ENCODE measurements at regions not wholly inside any gene's neighbourhood (a gene's known extent, or its start where the extent isn't known, plus 50 kb on each side); places are given as distances from the start of the nearest gene placed in this dataset.

DNA sequence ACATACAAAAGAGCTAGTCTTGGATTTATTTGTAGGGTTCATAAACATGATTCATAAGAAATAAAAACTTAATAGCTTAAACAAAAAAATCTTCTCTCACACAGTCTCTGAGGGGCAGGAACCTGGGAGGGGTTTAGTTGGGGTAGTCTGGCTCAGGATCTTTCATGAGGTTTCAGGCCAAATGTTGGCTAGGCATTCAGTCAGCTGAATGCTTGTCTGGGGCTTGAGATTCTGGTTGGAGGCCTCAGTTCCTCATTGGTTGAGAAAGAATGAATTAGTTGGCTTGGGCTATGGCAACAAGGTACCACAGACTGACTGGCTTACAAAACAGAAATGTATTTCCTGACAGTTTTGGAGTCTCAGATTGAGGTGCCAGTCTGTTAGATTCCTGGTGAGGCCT, 74.3 kb downstream of the ANKRD7 start:
- TF ChIP-seq, protein P1, sequence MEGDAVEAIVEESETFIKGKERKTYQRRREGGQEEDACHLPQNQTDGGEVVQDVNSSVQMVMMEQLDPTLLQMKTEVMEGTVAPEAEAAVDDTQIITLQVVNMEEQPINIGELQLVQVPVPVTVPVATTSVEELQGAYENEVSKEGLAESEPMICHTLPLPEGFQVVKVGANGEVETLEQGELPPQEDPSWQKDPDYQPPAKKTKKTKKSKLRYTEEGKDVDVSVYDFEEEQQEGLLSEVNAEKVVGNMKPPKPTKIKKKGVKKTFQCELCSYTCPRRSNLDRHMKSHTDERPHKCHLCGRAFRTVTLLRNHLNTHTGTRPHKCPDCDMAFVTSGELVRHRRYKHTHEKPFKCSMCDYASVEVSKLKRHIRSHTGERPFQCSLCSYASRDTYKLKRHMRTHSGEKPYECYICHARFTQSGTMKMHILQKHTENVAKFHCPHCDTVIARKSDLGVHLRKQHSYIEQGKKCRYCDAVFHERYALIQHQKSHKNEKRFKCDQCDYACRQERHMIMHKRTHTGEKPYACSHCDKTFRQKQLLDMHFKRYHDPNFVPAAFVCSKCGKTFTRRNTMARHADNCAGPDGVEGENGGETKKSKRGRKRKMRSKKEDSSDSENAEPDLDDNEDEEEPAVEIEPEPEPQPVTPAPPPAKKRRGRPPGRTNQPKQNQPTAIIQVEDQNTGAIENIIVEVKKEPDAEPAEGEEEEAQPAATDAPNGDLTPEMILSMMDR (conservative IDR thresholded peaks at IDR 0.05) = no peak
- no peak overlapping the region for H3K27ac Mint-ChIP-seq
- DNase-seq (ENCODE audit: extremely low spot score, unreplicated experiment) = no peak
- H3K4me3 Mint-ChIP-seq = no peak overlapping the region
- no peaks in the 10 kb centered on the region for H3K9me3 Mint-ChIP-seq
- H3K36me3 Mint-ChIP-seq = no peaks in the 10 kb centered on the region
- no peaks in the 10 kb centered on the region for H3K4me1 Mint-ChIP-seq (ENCODE audit: unreplicated experiment)
- no peaks in the 10 kb centered on the region for H3K27me3 Mint-ChIP-seq

DNA sequence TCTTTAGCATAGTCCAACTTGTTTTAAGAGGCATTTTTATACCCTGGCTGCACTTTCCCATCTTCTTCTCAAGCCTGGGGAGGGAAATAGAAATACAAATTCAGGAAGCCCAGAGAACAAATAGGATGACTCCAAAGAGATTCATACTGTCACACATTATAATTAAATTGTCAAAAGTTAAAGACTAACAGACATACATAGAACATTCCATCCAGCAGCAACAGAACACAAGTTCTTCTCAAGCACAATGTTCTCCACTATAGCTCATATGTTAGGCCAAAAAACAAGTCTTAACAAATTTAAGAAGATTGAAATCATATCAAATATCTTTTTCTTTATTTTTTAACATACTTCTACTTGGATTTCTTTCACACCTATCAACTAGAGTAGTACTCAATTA, 75.7 kb downstream of the ANKRD7 start:
- Mint-ChIP-seq H3K36me3 (no peaks in the 10 kb centered on the region), H3K9me3 (no peaks in the 10 kb centered on the region), H3K27me3 (no peaks in the 10 kb centered on the region), H3K4me3 (no peak overlapping the region), H3K27ac (no peak overlapping the region), H3K4me1 (ENCODE audit: unreplicated experiment) (no peaks in the 10 kb centered on the region)
- TF ChIP-seq, protein P1 (conservative IDR thresholded peaks at IDR 0.05) = no peak
- DNase-seq (ENCODE audit: extremely low spot score, unreplicated experiment) = no peak

DNA sequence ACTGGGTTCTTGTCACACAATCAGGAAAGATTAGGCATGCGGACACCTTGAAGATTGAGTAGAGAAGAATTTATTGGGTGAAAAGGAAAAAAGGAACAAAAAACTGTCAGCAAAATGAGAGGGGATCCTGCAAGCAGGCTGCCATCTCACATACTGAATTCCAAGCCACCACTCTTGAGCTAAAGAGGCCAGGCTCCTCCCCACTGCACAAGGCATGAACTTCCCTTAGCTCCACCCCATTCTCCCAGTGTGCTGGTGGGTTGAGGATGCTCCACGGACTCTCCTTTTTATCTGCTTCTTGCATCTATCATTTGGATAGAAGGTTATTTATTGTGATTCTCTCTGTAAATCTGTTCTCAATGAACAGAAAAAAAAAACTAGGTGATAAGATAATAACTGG, 79.6 kb downstream of the ANKRD7 start:
- H3K4me3 Mint-ChIP-seq = no peak overlapping the region
- no peaks in the 10 kb centered on the region for H3K9me3 Mint-ChIP-seq
- DNase-seq (ENCODE audit: extremely low spot score, unreplicated experiment) = no peak
- H3K27ac Mint-ChIP-seq = no peak overlapping the region
- TF ChIP-seq, protein P1 (conservative IDR thresholded peaks at IDR 0.05) = no peak
- H3K36me3 Mint-ChIP-seq = no peaks in the 10 kb centered on the region
- H3K27me3 Mint-ChIP-seq = no peaks in the 10 kb centered on the region
- no peaks in the 10 kb centered on the region for H3K4me1 Mint-ChIP-seq (ENCODE audit: unreplicated experiment)

DNA sequence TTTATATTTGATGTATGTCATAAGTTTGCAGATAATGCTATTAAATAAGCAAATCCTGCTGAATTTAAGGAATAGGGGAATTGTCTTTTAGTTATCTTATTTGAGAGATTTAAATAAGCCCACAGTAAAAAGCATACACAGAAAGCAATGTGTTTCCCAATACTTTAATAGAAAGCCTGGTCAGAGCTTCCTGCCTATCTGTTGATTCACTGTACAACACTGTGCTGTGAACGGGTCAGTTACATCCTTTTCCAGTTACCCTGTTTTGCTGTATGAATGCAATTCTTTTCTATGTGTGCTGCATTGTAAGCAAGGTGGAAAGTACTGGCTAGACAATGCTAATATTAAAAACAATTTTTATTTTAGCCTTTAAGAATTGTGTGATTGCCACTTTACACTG, 81.2 kb downstream of the ANKRD7 start:
- no peaks in the 10 kb centered on the region for H3K4me1 Mint-ChIP-seq (ENCODE audit: unreplicated experiment)
- H3K36me3 Mint-ChIP-seq = no peaks in the 10 kb centered on the region
- H3K4me3 Mint-ChIP-seq = no peak overlapping the region
- no peak for DNase-seq (ENCODE audit: extremely low spot score, unreplicated experiment)
- TF ChIP-seq, protein P1 (conservative IDR thresholded peaks at IDR 0.05) = no peak
- no peaks in the 10 kb centered on the region for H3K27me3 Mint-ChIP-seq
- peaks cover 7% of the 10 kb centered on the region for H3K9me3 Mint-ChIP-seq
- no peak overlapping the region for H3K27ac Mint-ChIP-seq

DNA sequence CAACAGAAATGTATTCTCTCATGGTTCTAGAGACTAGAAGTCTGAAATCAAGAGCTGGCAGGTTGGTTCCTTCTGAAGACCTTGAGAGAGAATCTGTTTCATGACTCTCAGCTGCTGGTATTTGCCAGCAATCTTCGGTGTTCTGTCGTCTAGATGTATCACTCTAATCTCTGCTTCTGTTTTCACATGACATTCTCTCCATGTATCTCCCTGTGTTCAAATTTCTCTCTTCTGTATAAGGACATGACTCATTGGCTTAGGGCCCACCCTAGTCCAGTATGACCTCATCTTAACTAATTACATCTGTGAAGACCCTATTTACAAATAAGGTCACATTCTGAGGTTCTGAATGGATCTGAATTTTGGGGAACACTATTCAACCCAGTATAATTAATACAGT, 82.3 kb downstream of the ANKRD7 start:
- TF ChIP-seq, protein P1 (conservative IDR thresholded peaks at IDR 0.05) = no peak
- no peaks in the 10 kb centered on the region for H3K27me3 Mint-ChIP-seq
- DNase-seq (ENCODE audit: extremely low spot score, unreplicated experiment) = no peak
- no peaks in the 10 kb centered on the region for H3K4me1 Mint-ChIP-seq (ENCODE audit: unreplicated experiment)
- H3K36me3 Mint-ChIP-seq = no peaks in the 10 kb centered on the region
- H3K4me3 Mint-ChIP-seq = no peak overlapping the region
- peaks cover 7% of the 10 kb centered on the region for H3K9me3 Mint-ChIP-seq
- H3K27ac Mint-ChIP-seq = no peak overlapping the region
